DND-41 (cell line): ENCODE measurements at regions not wholly inside any gene's neighbourhood (a gene's known extent, or its start where the extent isn't known, plus 50 kb on each side); places are given as distances from the start of the nearest gene placed in this dataset.

Experiments
- CTCF ChIP-seq: IDR thresholded peaks from 2 replicates; pipeline ENCODE4 v1.5.1; 2012; ENCODE audit warnings: borderline replicate concordance, low read length, moderate library complexity, mild to moderate bottlenecking; ENCODE audit not compliant: poor library complexity, severe bottlenecking; ENCODE audit errors: extremely low read depth
- EZH2 ChIP-seq: IDR thresholded peaks from 3 replicates; pipeline ENCODE4 v1.6.1; 2012; ENCODE audit warnings: borderline replicate concordance, low read depth, mild to moderate bottlenecking, moderate library complexity, low read length, inconsistent platforms; ENCODE audit not compliant: severe bottlenecking

- TF ChIP-seq CTCF = no peak
- TF ChIP-seq EZH2 = no peak
Observed at GRCh38 chr11:109819410-109819809, 273.8 kb upstream of the ZC3H12C start.
